HepG2 (cell line): ENCODE measurements at regions not wholly inside any gene's neighbourhood (a gene's known extent, or its start where the extent isn't known, plus 50 kb on each side); places are given as distances from the start of the nearest gene placed in this dataset.

ENCODE experiments used
- ATAC-seq: fragments of 200-7000 bp; cut with Tn5 transposase; 3 replicates; pipeline ENCODE4 v1.9.1; 2020; ENCODE audit warnings: mild to moderate bottlenecking, moderate library complexity
- BruUV-seq: library from RNA; stranded (reverse); fragments of 400-500 nt; replicated peaks from 2 replicates; lab custom pipeline; 2021; lab: Mats Ljungman, UMichigan
- CTCF ChIA-PET: fragments of 300-600 bp; formaldehyde crosslinking; extraction: SDS; loops from one replicate; lab custom pipeline; 2021; ENCODE audit warnings: low total read pairs, inconsistent platforms, low intra/inter-chr PET ratio; lab: Yijun Ruan, JAX
- POLR2A ChIA-PET: fragments of 350-600 bp; sonication (Branson Sonifier 250); formaldehyde crosslinking; loops from one replicate; lab custom pipeline; 2020; ENCODE audit warnings: antibody characterized with exemption, inconsistent platforms; lab: Yijun Ruan, JAX
- DNase-seq: peaks from one replicate; pipeline ENCODE4 v3.0.0-alpha.2; 2015; ENCODE audit warnings: low spot score
- FAIRE-seq: peaks from 3 replicates; lab custom pipeline; 2011; peaks lifted over from hg19 to GRCh38; lab: Jason Lieb, UNC
- H2AFZ ChIP-seq: one replicate; pipeline ENCODE4 v1.6.1; 2011; ENCODE audit warnings: low read length, inconsistent platforms
- H3K27ac ChIP-seq: fragments of 300-600 bp; 3 replicates; pipeline ENCODE4 v1.8.0; 2011; ENCODE audit warnings: mixed run types, mild to moderate bottlenecking, mixed read lengths, low read length, inconsistent platforms; ENCODE audit not compliant: insufficient read depth; ENCODE audit errors: extremely low read length
- H3K27me3 ChIP-seq, 2 experiments: fragments of 200-600 bp in 1 of 2; 2 replicates in 1 of 2; 3 replicates in 1 of 2; pipeline versions ENCODE4 v1.6.0 to v1.8.0; 2011; ENCODE audit warnings: low read length in 2 of 2, mild to moderate bottlenecking in 2 of 2, moderate library complexity in 2 of 2, inconsistent platforms in 1 of 2; ENCODE audit not compliant: insufficient read depth in 2 of 2, control insufficient read depth in 1 of 2
- H3K36me3 ChIP-seq, 2 experiments: fragments of 200-600 bp in 1 of 2; replicated peaks in 1 of 2; 2 replicates in 1 of 2; 3 replicates in 1 of 2; pipeline versions ENCODE4 v1.5.1 to v1.8.0; 2011; ENCODE audit warnings: low read length in 2 of 2, inconsistent platforms in 1 of 2; ENCODE audit not compliant: insufficient read depth in 2 of 2, control insufficient read depth in 1 of 2
- H3K4me1 ChIP-seq: 2 replicates; pipeline ENCODE4 v1.5.1; 2012; ENCODE audit warnings: low read length, inconsistent platforms; ENCODE audit not compliant: insufficient read depth
- H3K4me2 ChIP-seq: 2 replicates; pipeline ENCODE4 v1.6.0; 2011; ENCODE audit warnings: low read depth, low read length, inconsistent platforms
- H3K4me3 ChIP-seq, 3 experiments: fragments of 200-600 bp in 1 of 3; sonication (generic), shearing (Covaris generic) in 1 of 3; replicated peaks in 1 of 3; 2 replicates each; pipeline ENCODE4 v1.5.1; 2011 to 2016; ENCODE audit warnings: low read length in 3 of 3, inconsistent platforms in 2 of 3, low read depth in 2 of 3, mild to moderate bottlenecking in 2 of 3, control low read depth in 1 of 3, mixed read lengths in 1 of 3; ENCODE audit not compliant: insufficient read depth in 1 of 3
- H3K79me2 ChIP-seq: one replicate; pipeline ENCODE4 v1.6.1; 2011; ENCODE audit warnings: low read length, inconsistent platforms; ENCODE audit not compliant: insufficient read depth
- H3K9ac ChIP-seq: 2 replicates; pipeline ENCODE4 v1.6.0; 2011; ENCODE audit warnings: mild to moderate bottlenecking, low read depth, low read length, inconsistent platforms; ENCODE audit not compliant: insufficient read depth
- H3K9me3 ChIP-seq: 2 replicates; pipeline ENCODE4 v1.5.1; 2012; ENCODE audit warnings: mild to moderate bottlenecking, low read length
- H4K20me1 ChIP-seq: 2 replicates; pipeline ENCODE4 v1.6.0; 2011; ENCODE audit warnings: inconsistent platforms, mild to moderate bottlenecking, low read length, moderate library complexity; ENCODE audit not compliant: insufficient read depth
- GFI1 ChIP-seq: sonication (generic); formaldehyde crosslinking; IDR thresholded peaks from 2 replicates; pipeline ENCODE4 v1.5.0; 2020; ENCODE audit warnings: missing genetic modification reagents, mild to moderate bottlenecking, borderline replicate concordance
- HMG20A ChIP-seq: IDR thresholded peaks from 2 replicates; pipeline ENCODE4 v1.6.1; 2016; ENCODE audit warnings: borderline replicate concordance
- HMG20B ChIP-seq: conservative IDR thresholded peaks from 2 replicates; pipeline ENCODE4 v1.6.1; 2016; ENCODE audit warnings: missing genetic modification reagents, missing compliant biosample characterization
- NR2F1 ChIP-seq, 2 experiments: fragments of 450-650 bp in 1 of 2; formaldehyde crosslinking in 1 of 2; IDR thresholded peaks; 2 replicates each; pipeline versions ENCODE4 v1.5.0 to v1.6.1; 2016 to 2020; ENCODE audit warnings: mild to moderate bottlenecking in 1 of 2, missing compliant biosample characterization in 1 of 2, missing genetic modification reagents in 1 of 2, moderate library complexity in 1 of 2
- NR2F2 ChIP-seq: IDR thresholded peaks from 2 replicates; pipeline ENCODE4 v1.6.1; 2012; ENCODE audit warnings: low read depth, inconsistent platforms, borderline replicate concordance
- NR2F6 ChIP-seq, 2 experiments: IDR thresholded peaks; 2 replicates each; pipeline ENCODE4 v1.6.1; 2016; ENCODE audit warnings: antibody characterized with exemption in 1 of 2, mild to moderate bottlenecking in 1 of 2
- PHF5A ChIP-seq: IDR thresholded peaks from one replicate; pipeline ENCODE4 v1.6.1; 2018; ENCODE audit warnings: low read depth, missing genetic modification reagents; ENCODE audit not compliant: unreplicated experiment
- TBX3 ChIP-seq: fragments of 450-650 bp; IDR thresholded peaks from 2 replicates; pipeline ENCODE4 v1.6.1; 2017; ENCODE audit warnings: antibody characterized with exemption, mild to moderate bottlenecking, inconsistent platforms, borderline replicate concordance
- ZNF24 ChIP-seq: fragments of 450-650 bp; IDR thresholded peaks from 2 replicates; pipeline ENCODE4 v1.6.1; 2017; ENCODE audit warnings: antibody characterized with exemption, mild to moderate bottlenecking
- ZNF317 ChIP-seq: sonication (generic); formaldehyde crosslinking; IDR thresholded peaks from 2 replicates; pipeline ENCODE4 v1.5.0; 2020; ENCODE audit warnings: mild to moderate bottlenecking, missing genetic modification reagents
- ZNF737 ChIP-seq: sonication (generic); formaldehyde crosslinking; IDR thresholded peaks from 2 replicates; pipeline ENCODE4 v1.5.0; 2020; ENCODE audit warnings: missing genetic modification reagents, mild to moderate bottlenecking, borderline replicate concordance
- WGBS: methylation state at CpG from one replicate; pipeline ENCODE4 v1.1.6; 2017; ENCODE audit warnings: low lambda C conversion rate; 5-methylcytosine and 5-hydroxymethylcytosine counted together
- in situ Hi-C: cut with HindIII; loops from 2 replicates; pipeline ENCODE4 v1.10.0; 2017; ENCODE audit warnings: low pct_unique_long_range_greater_than_20kb; ENCODE audit not compliant: extremely low pct_ligation_motif_present
- intact Hi-C: fragments of 100-400 bp; cut with micrococcal nuclease; formaldehyde crosslinking; loops from one replicate; pipeline ENCODE4 v1.10.0; 2022; ENCODE audit not compliant: unreplicated experiment

- Histone ChIP-seq H3K9me3 (peaks cover 13% of the 10 kb centered on the region), H3K4me2 (no peak overlapping the region), H3K27ac (no peak overlapping the region), H4K20me1 (no peaks in the 10 kb centered on the region), H3K36me3 (no peaks in the 10 kb centered on the region), H3K79me2 (no peaks in the 10 kb centered on the region), H3K4me1 (no peaks in the 10 kb centered on the region), H3K4me3 (no peak overlapping the region), H2AFZ (no peak overlapping the region), H3K27me3 (no peaks in the 10 kb centered on the region), H3K9ac (no peak overlapping the region)
- POLR2A ChIA-PET: no interaction called here
- ATAC-seq (no peak), DNase-seq (no peak), FAIRE-seq (no peak)
- WGBS: 16% methylated on average over 2 of the region's 2 CpGs
- BruUV-seq: no TSS peak
- CTCF ChIA-PET: no interaction called here
- in situ Hi-C loops: no loop called here
- TF ChIP-seq ZNF317 (CRISPR knock-in tag): peak; percentile 97
- no peak for TF ChIP-seq PHF5A (CRISPR knock-in tag)
- intact Hi-C loops: no loop called here
Measured at GRCh38 chr16:54856871-54857270, 73.8 kb upstream of the IRX5 start.

- Histone ChIP-seq H3K27me3 (no peaks in the 10 kb centered on the region), H3K4me2 (no peak overlapping the region), H3K9ac (no peak overlapping the region), H3K4me3 (no peak overlapping the region), H4K20me1 (no peaks in the 10 kb centered on the region), H3K9me3 (no peaks in the 10 kb centered on the region), H2AFZ (no peak overlapping the region), H3K27ac (no peak overlapping the region), H3K4me1 (no peaks in the 10 kb centered on the region), H3K36me3 (no peaks in the 10 kb centered on the region), H3K79me2 (no peaks in the 10 kb centered on the region)
- no peak for ATAC-seq
- 0% methylated on average over 2 of the region's 2 CpGs for WGBS
- ChIA-PET POLR2A (no interaction called here), CTCF (no interaction called here)
- in situ Hi-C loops: no loop called here
- DNase-seq: no peak
- intact Hi-C loops: no loop called here
- TF ChIP-seq NR2F1 (CRISPR knock-in tag; IDR thresholded peaks at IDR 0.05) (peak; percentile 53 to 65; a peak in 2 of 4 replicates), HMG20A (CRISPR knock-in tag) (0 out of 2 replicates have a peak, but pooled peaks have one; percentile 23), ZNF737 (CRISPR knock-in tag) (no peak), NR2F2 (0 out of 2 replicates have a peak, but pooled peaks have one; percentile 35), HMG20B (CRISPR knock-in tag) (0 out of 2 replicates have a peak, but pooled peaks have one; percentile 37), NR2F6 (IDR thresholded peaks at IDR 0.05) (peak; percentile 78), NR2F6 (CRISPR knock-in tag; IDR thresholded peaks at IDR 0.05) (peak; percentile 46; the same call in 1 of the 2 replicates), ZNF24 (no peak), GFI1 (peak; percentile 93), TBX3 (peak; percentile 56; the same call in 1 of the 2 replicates)
- no TSS peak for BruUV-seq
- FAIRE-seq: peak; percentile 32
Measured at GRCh38 chr16:54847609-54848008, 83.1 kb upstream of the IRX5 start.
